ENCODE measurements at regions not wholly inside any gene's neighbourhood (a gene's known extent, or its start where the extent isn't known, plus 50 kb on each side); places are given as distances from the start of the nearest gene placed in this dataset.
"Not testable (repeated sequence)": the region's sequence is repeated elsewhere in the genome, so short reads cannot be mapped to it uniquely, and the experiment has no call there.

DNA sequence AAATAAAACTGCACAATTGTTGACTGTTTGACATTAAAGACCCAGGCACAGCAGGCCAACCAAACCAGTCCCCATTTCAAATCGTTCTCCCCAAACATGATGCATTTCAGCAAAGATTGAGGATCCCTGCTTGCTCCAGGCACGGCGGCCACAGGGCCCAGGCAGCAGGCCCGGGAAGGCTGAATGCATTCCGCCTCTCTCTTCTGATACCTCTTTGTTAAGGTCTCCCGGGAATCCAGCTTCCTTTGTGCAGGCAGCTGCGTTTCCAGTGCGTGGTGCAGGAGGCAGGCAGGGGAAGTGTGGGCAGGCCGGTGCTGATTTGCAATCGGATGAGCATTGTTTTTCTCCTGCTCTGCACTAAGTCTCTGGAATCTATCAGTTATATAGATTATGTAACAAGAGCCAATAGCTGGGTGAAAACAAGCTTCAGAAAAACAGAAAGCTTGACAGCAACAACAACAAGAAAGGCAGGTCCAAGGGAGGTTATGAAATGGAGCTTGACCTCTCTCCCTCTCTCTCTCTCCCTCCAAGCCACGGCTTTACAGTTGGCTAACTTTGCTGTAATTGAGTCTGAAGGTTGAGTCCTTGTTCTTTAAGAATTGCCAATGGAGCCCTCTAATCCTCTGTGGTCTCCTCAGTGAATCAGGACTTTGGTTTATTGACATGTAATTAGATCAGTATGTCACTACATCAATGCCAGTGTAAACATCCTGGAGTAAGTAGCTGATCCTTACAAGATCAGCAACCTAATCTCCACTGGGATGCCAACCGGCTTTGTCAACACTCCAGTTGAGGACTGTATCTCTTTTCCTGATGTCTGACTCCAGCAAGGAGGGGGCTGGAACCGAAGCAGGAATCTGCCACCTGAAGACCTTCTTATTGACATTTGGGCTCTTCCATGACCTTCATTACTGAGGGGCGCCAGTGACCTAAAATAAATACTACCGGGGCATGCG lies 338.0 kb downstream of the TEX29 start:
- no peak overlapping the region for H3K27ac Mint-ChIP-seq

DNA sequence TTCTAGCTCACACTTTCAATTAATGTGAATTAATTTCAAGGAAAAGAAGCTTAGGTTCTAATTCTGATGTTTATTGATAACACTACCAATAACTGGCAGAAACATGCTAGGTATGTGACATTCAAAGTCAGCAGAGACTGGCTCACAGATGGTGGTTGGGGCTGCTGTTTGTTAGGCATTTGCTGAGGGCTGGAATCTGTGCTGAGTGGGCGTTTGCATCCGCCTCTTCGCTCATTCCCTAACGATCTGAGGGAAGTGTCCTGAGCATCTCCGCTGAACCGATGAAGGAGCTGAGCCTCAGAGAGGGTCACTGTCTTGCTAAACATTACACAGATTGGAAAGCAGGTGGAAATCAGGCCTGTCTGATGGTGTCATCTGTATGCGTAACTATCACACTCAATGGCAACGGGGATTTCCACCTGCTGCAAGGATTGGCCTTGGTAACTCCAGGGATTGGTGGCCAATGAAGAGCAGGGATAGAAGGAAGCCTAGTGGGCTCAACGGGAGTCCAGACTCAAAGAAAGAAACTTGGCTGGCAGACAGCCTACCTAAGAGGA lies 338.9 kb downstream of the TEX29 start:
- H3K4me1 Mint-ChIP-seq (ENCODE audit: low read depth), result no peaks in the 10 kb centered on the region
- no peaks in the 10 kb centered on the region for H3K9me3 Mint-ChIP-seq
- no peak overlapping the region for H3K4me3 Mint-ChIP-seq
- H3K27me3 Mint-ChIP-seq, result peaks cover 7% of the 10 kb centered on the region
- H3K27ac Mint-ChIP-seq, result no peak overlapping the region
- no peaks in the 10 kb centered on the region for H3K36me3 Mint-ChIP-seq (ENCODE audit: low read depth)

More for the DNA sequence above, 338.0 kb downstream of the TEX29 start:
- Mint-ChIP-seq H3K4me1 (ENCODE audit: low read depth) (no peaks in the 10 kb centered on the region), H3K9me3 (no peaks in the 10 kb centered on the region), H3K27me3 (peaks cover 7% of the 10 kb centered on the region), H3K36me3 (ENCODE audit: low read depth) (no peaks in the 10 kb centered on the region), H3K4me3 (no peak overlapping the region)

DNA sequence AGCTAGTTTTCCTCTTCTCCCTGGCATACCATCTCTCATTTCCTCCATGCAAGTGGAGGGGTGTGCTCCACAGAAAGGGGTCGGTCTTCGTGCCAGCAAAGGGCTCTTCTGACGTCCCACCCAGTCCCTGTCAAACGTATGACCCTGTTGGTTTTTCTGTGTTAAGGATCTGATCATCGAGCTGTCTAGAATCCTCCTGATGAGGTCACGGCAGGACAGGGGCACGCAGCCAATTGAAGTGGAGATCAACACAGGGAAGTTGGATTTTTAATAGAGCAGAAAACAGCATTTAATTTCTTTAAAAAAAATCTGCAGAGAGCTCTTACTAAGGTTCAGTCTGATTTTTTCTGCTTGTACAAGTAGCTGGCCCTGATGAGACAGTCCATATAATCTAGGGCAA lies 339.4 kb downstream of the TEX29 start:
- H3K4me1 Mint-ChIP-seq (ENCODE audit: low read depth), result no peaks in the 10 kb centered on the region
- H3K27me3 Mint-ChIP-seq, result peaks cover 7% of the 10 kb centered on the region
- no peaks in the 10 kb centered on the region for H3K9me3 Mint-ChIP-seq
- H3K36me3 Mint-ChIP-seq (ENCODE audit: low read depth), result no peaks in the 10 kb centered on the region
- no peak overlapping the region for H3K4me3 Mint-ChIP-seq
- no peak overlapping the region for H3K27ac Mint-ChIP-seq

DNA sequence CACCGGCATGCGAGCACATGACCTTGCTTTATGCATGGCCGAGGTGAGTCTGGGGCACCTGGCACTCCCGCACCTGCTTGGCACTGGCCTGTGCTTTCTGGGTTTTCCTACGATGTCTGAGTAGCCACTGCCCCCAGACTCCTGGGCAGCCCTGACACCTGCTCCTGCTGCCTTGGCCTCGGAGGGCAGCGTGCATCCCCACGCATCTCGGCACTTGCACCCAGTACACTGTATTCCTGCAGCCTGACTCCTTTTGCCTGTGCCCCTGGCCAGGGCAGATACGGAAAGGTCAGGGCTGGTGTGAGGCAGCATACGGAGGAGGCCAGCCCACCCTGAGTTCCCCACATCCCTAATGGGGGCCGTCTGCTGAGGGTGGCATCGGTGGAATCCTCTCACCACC lies 340.6 kb downstream of the TEX29 start:
- Mint-ChIP-seq H3K27ac (no peak overlapping the region), H3K36me3 (ENCODE audit: low read depth) (no peaks in the 10 kb centered on the region), H3K4me1 (ENCODE audit: low read depth) (no peaks in the 10 kb centered on the region), H3K27me3 (peaks cover 7% of the 10 kb centered on the region), H3K9me3 (no peaks in the 10 kb centered on the region), H3K4me3 (no peak overlapping the region)

DNA sequence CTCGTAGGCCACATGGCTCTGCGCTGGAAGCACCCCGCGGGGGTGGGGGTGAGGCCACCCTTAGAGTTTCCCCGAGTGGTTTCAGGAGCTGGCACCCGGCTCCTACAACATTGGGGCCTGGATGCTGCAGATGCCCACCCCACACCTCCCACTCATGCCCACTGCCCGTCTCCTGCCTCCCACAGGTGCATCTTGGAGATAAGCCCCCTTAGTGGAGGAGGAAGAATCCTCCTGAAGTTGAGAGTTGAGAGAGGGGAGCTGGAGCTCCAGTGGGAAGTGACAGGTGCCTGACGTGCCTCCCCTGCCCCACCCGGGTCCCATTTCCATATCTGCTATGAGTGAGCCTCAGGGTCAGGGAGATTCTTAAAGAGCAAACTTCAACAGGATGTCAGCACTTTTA lies 341.3 kb downstream of the TEX29 start:
- H3K4me3 Mint-ChIP-seq, result no peak overlapping the region
- peaks cover 7% of the 10 kb centered on the region for H3K27me3 Mint-ChIP-seq
- H3K27ac Mint-ChIP-seq, result no peak overlapping the region
- no peaks in the 10 kb centered on the region for H3K9me3 Mint-ChIP-seq
- no peaks in the 10 kb centered on the region for H3K4me1 Mint-ChIP-seq (ENCODE audit: low read depth)
- no peaks in the 10 kb centered on the region for H3K36me3 Mint-ChIP-seq (ENCODE audit: low read depth)

DNA sequence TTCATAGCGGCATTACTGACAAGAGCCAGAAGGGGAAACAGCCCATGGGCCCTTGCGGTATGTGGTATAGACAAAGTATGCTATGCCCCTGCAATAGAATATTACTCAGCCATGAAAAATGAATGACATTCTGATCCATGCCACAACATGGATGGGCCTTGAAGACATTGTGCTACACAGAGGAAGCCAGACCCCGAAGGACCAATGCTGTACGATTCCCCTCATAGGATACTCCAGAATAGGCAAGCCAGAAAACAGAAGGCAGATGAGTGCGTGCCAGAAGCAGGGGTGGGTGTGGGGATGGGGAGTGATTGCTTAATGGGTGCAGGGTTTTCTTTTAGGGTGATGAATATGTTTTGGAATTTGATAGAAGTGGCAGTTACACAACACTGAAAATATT lies 342.0 kb downstream of the TEX29 start:
- Mint-ChIP-seq H3K4me3 (no peak overlapping the region), H3K27ac (no peak overlapping the region), H3K36me3 (ENCODE audit: low read depth) (no peaks in the 10 kb centered on the region), H3K9me3 (no peaks in the 10 kb centered on the region), H3K27me3 (peaks cover 4% of the 10 kb centered on the region), H3K4me1 (ENCODE audit: low read depth) (no peaks in the 10 kb centered on the region)

DNA sequence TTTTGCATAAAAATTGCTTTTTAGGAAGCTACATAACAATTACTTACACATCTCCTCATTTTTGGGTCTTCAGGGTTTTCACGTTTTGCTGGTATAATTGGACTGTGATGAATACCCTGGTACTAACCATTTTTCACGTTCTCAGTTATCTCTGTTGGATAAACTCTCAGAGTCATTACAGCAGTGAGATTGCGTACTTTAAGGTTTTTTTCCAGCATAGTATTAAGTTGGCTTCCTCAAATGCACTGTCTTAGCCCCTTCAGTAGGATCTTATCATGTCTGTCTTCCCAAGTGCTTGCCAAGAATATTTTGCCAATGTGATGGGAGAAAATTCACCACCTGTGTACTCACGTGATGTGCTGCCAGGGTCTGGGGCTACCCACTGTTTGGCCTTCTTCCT lies 342.5 kb downstream of the TEX29 start:
- Mint-ChIP-seq H3K36me3 (ENCODE audit: low read depth) (no peaks in the 10 kb centered on the region), H3K27ac (peak overlapping the region; percentile 53), H3K27me3 (peaks cover 4% of the 10 kb centered on the region), H3K4me3 (no peak overlapping the region), H3K4me1 (ENCODE audit: low read depth) (no peaks in the 10 kb centered on the region), H3K9me3 (no peaks in the 10 kb centered on the region)

DNA sequence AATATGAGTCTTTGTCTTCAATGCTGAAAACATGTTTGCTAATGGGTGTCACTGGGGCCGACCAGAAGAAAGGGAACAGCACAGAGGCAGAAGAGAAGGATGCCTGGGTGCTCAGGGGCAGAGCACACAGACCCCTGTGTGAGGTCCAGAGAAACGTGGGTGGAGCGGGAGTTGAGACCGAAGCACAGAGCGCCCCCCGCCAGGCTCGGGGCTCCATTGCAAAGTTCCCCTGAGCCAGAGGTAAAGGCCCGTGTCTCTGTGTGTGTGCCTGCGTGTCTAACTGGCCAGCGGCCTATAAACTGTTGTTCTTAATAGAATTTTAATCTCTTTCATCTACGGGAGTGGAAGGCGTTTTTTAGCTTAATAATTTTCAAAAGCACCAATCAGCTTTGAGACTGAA lies 343.1 kb downstream of the TEX29 start:
- no peak overlapping the region for H3K27ac Mint-ChIP-seq
- H3K36me3 Mint-ChIP-seq (ENCODE audit: low read depth), result no peaks in the 10 kb centered on the region
- H3K4me3 Mint-ChIP-seq, result no peak overlapping the region
- H3K27me3 Mint-ChIP-seq, result peaks cover 4% of the 10 kb centered on the region
- no peaks in the 10 kb centered on the region for H3K4me1 Mint-ChIP-seq (ENCODE audit: low read depth)
- no peaks in the 10 kb centered on the region for H3K9me3 Mint-ChIP-seq

DNA sequence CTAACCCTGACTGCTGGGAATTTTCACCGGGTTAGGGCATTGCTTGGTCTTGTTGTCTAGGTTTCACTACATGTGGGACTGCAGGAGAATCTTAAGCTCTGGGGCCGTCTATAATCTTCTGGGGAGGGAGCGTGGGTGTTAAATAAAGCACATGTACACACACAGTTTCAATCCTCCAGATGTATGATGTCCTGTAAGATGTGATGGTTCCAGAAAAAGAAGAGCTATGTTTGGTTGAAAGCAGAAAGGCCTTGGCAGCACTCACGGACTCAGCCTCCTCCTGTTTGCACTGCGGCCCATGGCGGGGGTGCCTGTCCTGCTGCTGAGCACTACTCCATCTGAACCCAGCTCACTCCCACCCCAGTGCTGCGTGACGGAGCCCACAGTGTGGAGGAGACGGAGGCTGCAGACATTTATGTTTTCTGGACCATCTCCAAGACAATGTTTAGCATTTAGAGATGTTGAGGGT lies 343.5 kb downstream of the TEX29 start:
- Mint-ChIP-seq H3K4me3 (no peak overlapping the region), H3K4me1 (ENCODE audit: low read depth) (no peaks in the 10 kb centered on the region), H3K27me3 (peaks cover 4% of the 10 kb centered on the region), H3K36me3 (ENCODE audit: low read depth) (no peaks in the 10 kb centered on the region), H3K9me3 (no peaks in the 10 kb centered on the region), H3K27ac (no peak overlapping the region)

DNA sequence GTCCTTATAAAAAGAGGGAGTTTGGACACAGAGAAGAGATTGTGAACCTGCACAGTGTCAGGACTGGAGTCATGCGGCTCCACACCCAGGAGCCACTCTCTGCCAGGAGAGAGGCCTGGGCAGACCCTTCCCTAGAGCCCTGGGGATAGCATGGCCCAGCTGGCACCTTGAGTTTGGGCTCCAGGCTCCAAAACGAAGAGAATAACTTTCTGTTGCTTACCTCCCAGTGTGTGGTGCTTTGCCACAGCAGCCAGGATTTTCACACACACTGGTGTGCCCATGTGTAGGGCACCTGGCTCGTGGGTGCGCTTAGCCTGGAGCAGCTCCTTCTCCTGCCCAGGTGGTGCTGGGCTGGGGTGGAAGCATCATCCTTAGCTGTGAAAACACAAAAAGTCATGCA lies 344.3 kb downstream of the TEX29 start:
- H3K27me3 Mint-ChIP-seq, result peaks cover 4% of the 10 kb centered on the region
- no peaks in the 10 kb centered on the region for H3K36me3 Mint-ChIP-seq (ENCODE audit: low read depth)
- no peak overlapping the region for H3K4me3 Mint-ChIP-seq
- no peaks in the 10 kb centered on the region for H3K4me1 Mint-ChIP-seq (ENCODE audit: low read depth)
- H3K27ac Mint-ChIP-seq, result no peak overlapping the region
- no peaks in the 10 kb centered on the region for H3K9me3 Mint-ChIP-seq

DNA sequence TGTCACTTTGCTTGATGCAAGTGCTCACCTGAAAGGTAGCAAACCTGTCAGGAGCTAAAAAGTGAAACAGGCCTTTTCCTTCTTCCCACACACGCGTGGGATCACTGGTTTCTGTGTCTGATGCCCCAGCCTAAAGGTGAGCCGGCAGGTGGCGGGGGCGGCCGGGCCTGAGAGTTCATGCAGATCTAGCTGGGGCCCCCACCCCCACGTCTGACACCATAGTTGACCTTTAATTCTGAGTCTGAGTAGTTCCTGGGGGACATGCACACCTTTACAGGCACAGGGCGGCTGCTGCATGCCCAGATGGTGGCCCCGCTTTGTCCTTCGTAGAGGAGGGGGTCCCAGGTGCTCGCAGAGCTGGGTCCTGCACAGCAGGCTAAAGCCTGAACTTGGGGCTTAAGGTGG lies 345.3 kb downstream of the TEX29 start:
- no peak overlapping the region for H3K27ac Mint-ChIP-seq
- H3K27me3 Mint-ChIP-seq, result peaks cover 4% of the 10 kb centered on the region
- H3K9me3 Mint-ChIP-seq, result no peaks in the 10 kb centered on the region
- no peaks in the 10 kb centered on the region for H3K36me3 Mint-ChIP-seq (ENCODE audit: low read depth)
- H3K4me1 Mint-ChIP-seq (ENCODE audit: low read depth), result no peaks in the 10 kb centered on the region
- H3K4me3 Mint-ChIP-seq, result no peak overlapping the region

DNA sequence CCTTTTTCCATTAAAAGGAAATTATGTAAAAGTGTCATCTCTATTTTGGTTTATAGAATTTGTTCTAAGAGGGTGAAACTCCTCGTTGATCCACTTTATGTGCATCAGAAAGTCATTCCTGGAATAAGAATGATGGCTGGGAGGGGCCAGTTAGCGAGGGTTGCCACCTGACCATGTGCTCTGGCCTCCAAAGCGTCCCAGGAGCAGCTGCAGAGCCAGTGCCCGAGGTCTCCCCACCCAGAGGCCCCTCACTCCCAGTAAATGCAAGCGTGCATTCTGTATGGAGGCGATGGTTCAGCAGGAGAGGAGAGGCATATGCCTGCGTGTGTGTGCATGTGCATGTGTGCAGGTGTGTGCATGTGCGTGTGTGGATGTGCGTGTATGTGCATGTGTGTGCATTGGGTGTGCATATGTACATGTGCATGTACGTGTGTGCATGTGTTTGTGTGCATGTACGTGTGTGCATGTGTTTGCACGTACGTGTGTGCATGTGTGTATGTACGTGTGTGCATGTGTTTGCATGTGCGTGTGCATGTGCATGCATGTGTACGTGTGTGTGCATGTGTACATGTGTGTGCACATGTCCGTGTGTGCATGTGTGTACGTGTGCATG lies 345.8 kb downstream of the TEX29 start:
- H3K4me3 Mint-ChIP-seq, result no peak overlapping the region
- no peaks in the 10 kb centered on the region for H3K4me1 Mint-ChIP-seq (ENCODE audit: low read depth)
- no peaks in the 10 kb centered on the region for H3K36me3 Mint-ChIP-seq (ENCODE audit: low read depth)
- H3K9me3 Mint-ChIP-seq, result no peaks in the 10 kb centered on the region
- H3K27me3 Mint-ChIP-seq, result peaks cover 4% of the 10 kb centered on the region
- H3K27ac Mint-ChIP-seq, result no peak overlapping the region

DNA sequence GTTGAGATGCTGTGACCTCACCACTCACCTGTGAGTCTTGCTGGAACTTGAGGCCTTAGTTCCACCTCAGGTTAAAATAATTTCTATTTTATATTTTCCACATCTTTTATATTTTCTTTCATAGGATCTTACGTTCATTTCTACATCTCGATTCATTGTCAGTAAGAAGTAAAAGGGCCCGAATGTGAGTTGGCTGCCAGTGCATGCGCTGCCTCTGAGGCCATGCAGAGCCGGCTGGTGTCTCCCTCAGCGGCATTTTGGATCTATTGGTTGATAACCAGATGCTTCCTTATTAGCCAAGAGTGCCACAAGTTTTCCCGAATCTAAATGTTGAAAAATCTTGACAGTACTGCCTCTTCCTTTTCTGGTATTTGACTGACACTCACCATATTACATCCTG lies 347.3 kb downstream of the TEX29 start:
- Mint-ChIP-seq H3K9me3 (no peaks in the 10 kb centered on the region), H3K4me1 (ENCODE audit: low read depth) (no peaks in the 10 kb centered on the region), H3K27ac (no peak overlapping the region), H3K27me3 (no peaks in the 10 kb centered on the region), H3K4me3 (no peak overlapping the region), H3K36me3 (ENCODE audit: low read depth) (no peaks in the 10 kb centered on the region)

DNA sequence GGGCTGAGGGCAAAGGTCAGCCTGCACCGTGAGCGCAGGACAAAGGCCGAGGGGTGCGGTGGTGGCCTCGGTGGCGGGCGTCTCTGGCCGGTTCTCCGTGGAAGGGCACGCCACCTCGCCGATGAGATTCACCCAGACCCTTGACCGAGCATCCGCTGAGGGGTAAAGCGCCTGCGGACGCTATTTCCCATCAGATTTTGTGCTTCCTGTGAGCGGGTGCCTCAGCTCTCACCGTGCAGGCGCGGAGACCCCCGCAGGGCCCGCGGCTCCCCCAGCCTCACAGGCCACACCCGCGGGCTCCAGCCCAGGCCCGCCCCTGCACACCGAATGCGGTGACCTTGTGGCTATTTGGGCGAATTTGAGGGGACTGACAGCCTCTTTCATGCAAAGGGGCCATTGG lies 348.0 kb downstream of the TEX29 start:
- no peaks in the 10 kb centered on the region for H3K36me3 Mint-ChIP-seq (ENCODE audit: low read depth)
- H3K27me3 Mint-ChIP-seq, result no peaks in the 10 kb centered on the region
- no peaks in the 10 kb centered on the region for H3K9me3 Mint-ChIP-seq
- H3K4me1 Mint-ChIP-seq (ENCODE audit: low read depth), result no peaks in the 10 kb centered on the region
- no peak overlapping the region for H3K4me3 Mint-ChIP-seq
- H3K27ac Mint-ChIP-seq, result no peak overlapping the region

DNA sequence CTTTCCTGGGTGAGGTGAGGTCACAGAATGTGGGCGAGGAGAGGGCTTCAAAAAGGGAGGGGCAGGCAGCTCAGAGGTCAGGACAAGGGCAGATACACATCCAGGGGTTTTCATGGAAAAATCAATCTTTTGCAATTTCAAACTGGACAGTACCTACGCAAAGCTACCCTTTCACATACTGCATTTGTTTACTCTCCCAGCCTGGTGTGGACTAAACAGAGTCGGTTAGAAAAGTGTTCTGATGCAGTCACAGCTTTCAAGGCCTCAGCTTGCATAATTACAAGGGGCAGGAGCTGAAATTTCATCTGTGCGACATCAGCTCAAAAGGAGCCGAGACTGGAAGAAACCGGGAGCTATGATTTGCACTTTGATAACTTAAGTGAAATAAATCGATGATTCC lies 351.8 kb downstream of the TEX29 start:
- H3K27me3 Mint-ChIP-seq; H3K9me3 Mint-ChIP-seq; H3K27ac Mint-ChIP-seq; H3K4me3 Mint-ChIP-seq; H3K36me3 Mint-ChIP-seq (ENCODE audit: low read depth); H3K4me1 Mint-ChIP-seq (ENCODE audit: low read depth): not testable (repeated sequence)

All from stimulated activated naive CD8-positive, alpha-beta T cell treated with anti-CD3 and anti-CD28 coated beads, Interleukin-15, Interleukin-2, amounts not matched to agents 100 ng/mL and 50 ng/mL, for 24 hours (primary cell).